ENCODE measurements at regions not wholly inside any gene's neighbourhood (a gene's known extent, or its start where the extent isn't known, plus 50 kb on each side); places are given as distances from the start of the nearest gene placed in this dataset.

- TF ChIP-seq ATF3 (IDR thresholded peaks at IDR 0.05; ENCODE audit: insufficient read depth, low read depth, low read length) (no peak), GABPA (IDR thresholded peaks at IDR 0.05; ENCODE audit: borderline replicate concordance, insufficient read depth, low read length) (no peak), TAF7 (optimal IDR thresholded peaks at IDR 0.05; ENCODE audit: borderline replicate concordance, low read depth, low read length) (no peak), TAF1 (IDR thresholded peaks at IDR 0.05; ENCODE audit: low read depth, low read length) (no peak)
Measured at GRCh38 chr2:156132941-156133340, 199.6 kb downstream of the NR4A2 start.

Data from H1 (cell line).